GM23248 (cell line): ENCODE measurements at regions not wholly inside any gene's neighbourhood (a gene's known extent, or its start where the extent isn't known, plus 50 kb on each side); places are given as distances from the start of the nearest gene placed in this dataset.

ENCODE experiments used
- EZH2 ChIP-seq: fragments of 200-600 bp; sonication (generic); IDR thresholded peaks from 2 replicates; pipeline ENCODE4 v1.6.1; 2018; ENCODE audit warnings: antibody characterized with exemption, mild to moderate bottlenecking; ENCODE audit not compliant: insufficient read depth, poor library complexity, severe bottlenecking
- EZH2phosphoT487 ChIP-seq: fragments of 200-600 bp; sonication (generic); IDR thresholded peaks from 2 replicates; pipeline ENCODE4 v1.6.1; 2018; ENCODE audit warnings: antibody characterized with exemption, moderate library complexity, mild to moderate bottlenecking, low read depth; ENCODE audit not compliant: insufficient read depth

GRCh38 chr2:31810200-31810917 lies 200.4 kb downstream of the MEMO1 start:
- TF ChIP-seq EZH2, result no peak
- TF ChIP-seq EZH2phosphoT487, result no peak
